Forelimb muscle (tissue), 1 donor: ENCODE measurements at regions not wholly inside any gene's neighbourhood (a gene's known extent, or its start where the extent isn't known, plus 50 kb on each side); places are given as distances from the start of the nearest gene placed in this dataset.
"Not testable (repeated sequence)": the region's sequence is repeated elsewhere in the genome, so short reads cannot be mapped to it uniquely, and the experiment has no call there.

ENCODE experiments used
- DNase-seq: peaks from one replicate; pipeline ENCODE4 v3.0.0-alpha.2; 2013; ENCODE audit warnings: low read depth

DNA sequence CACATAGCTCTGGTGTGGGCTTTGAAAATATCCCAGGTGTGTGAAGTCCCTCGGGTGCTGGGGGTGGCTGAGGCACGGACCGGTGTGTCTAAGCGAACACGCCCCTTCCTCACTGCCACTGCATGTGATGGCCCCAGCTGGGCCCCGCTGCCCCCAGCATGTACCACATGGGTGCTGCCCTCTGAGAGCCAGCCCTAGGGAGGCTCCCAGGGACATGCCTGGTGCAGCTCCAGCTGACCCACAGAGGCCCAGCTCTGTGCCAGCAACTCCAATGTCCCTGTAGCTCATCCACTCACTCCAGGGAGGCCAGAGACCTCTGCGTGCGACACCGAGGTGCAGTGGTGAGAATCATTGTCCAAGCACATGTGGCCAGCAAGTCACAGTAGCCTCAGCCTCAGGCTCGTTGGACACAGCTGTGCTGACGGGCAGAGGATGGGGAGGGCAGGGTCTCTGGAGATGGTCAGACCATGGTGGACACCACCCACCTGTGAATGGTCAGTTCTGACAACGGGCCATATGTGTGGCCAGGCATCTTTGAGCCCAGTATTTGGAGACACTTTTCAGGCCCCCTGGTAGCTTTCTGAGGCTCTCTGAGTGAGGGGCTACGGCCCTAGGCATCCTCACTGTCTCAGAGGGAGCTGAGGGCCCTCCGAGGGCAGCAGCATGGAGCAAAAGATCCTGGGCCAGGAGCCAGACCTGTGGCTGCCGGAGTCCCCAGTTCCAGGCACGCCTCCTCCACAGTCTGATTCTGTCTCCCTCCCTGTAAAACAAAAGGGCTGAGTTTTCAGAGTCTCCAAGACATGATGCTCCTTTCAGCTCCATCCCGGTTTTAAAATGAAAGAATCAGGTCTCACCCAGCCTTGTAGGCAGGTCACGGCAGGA lies 220.7 kb downstream of the NDUFA10 start:
- no peak for DNase-seq

DNA sequence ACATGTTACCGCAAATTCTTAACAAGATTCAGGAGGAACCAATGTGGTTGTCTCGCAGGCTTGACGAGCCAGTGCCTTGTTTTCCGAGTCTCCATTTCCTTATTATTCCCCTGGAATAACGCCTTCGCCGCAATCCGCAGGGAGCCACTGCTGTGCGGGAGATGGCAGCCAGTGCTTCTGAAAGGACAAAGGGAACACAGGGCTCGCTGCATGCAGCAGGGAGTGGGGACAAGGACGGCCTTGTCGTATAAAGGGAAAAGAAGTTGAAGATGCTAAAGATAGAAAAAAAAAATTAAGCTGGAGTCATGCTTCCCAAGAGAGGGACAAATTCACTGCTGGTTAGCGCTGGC lies 221.4 kb downstream of the NDUFA10 start:
- no peak for DNase-seq

DNA sequence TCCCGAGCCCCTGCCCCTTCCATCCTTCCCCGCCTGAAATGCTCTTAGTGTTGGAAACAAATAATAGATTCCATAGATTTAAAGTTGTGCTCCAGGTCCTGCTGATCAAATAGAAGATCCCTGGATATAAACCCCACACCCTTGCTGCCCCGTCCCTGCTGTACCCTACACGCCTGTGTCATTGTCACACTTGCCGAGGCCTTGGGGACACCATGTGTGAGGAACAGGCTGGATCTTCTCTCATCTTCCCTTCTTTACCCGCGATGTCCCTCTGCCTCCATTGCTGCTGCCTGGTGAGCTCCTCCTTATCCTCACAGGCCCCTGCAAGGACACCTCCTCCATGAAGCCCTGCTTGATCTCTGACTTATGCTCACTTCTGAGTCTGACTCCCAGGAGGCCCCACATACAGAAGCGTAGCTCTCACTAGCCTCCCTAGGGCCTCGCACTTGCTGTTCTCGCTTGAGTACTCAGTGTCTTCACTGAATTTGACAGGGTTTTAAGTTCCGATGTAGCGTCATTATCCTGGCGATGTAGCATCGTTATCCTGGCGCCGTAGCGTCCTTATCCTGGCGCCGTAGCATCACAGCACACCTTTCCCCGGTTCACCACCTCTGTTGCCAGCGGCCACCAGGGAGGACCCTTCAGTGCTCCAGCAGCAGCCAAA lies 221.9 kb downstream of the NDUFA10 start:
- no peak for DNase-seq

DNA sequence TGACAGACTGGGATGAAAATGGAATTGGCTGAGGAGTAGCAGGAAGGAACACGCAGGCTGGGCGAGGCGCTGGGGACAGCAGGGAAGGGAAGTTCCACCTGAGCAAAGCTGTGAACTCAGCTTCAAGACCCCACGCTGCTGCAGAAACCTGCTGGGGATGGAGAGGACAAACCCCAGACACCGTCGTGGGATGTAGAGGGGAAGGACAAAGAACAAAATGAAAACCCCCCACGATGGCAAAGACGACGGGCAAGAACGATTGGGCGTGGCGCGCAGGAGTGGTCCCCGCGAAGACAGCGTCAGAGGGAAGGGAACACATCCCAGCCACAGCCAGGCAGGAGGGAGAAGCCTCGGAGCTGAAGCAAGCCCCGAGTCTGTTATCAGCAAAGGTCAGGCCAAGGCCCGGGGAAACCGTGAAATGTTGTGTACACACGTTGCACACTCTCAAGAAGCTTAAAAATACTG lies 222.9 kb downstream of the NDUFA10 start:
- no peak for DNase-seq

DNA sequence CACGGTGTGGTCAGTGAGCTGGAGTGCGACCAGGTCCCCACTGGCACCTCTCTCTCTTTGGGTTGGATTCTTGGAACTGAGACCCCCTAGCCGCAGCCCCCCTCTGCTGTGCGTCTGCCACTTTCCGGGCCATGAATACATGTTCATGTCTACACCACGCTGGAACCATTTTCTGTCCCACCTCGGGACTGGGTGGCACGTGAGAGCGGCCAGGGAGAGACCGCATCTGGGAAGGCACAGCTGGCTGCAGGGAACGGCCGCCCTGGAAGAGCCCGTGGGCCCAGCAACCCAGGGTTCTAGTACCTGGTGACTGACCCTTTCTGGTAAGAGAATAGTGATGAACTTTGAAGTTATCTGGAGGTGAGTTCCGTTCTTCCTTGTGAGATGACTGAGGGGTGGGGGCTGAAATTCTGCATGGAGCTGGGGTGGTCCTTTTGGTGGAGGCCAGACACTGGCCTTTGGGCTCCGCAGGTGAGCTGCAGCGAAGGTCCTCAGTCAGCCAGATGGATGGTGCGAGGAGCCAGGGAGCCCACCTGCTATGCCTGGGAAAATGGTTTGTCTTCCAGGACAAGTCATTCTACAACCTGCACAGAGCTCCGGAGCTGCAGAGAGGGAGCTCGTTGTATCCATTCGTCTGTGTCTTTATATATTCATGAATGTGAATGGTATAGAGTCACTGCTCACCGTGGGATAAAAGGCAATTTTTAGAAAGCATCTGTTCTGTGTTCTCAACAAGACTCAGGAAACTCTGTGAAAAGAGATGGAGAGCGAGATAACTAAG lies 223.5 kb downstream of the NDUFA10 start:
- no peak for DNase-seq

DNA sequence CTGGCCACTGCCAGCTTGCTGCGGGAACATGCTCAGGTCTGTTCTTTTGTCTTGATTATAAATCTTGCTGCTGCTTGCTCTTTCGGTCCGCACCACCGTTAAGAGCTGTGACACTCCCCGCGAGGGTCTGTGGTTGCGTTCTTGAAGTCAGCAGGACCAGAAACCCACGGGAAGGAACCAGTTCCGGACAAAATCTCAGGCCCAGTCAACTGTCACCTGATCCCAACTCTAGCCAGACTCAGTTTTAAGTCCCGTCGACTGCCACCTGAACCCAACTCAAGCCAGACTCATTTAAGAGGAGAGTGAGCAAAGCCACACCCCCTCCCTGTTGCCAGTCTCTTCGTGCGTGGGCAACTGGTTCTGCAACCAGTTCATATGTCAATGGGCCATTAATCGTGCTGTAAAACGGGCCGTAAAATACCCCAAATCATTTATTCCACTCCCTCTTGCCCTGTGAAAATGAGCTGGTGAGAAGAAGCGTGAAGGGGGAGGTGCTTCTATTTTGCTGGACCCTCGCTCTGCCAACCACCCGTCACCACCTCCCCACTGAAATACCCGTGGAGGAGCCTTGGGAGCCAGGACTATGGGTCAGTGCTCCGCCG lies 224.3 kb downstream of the NDUFA10 start:
- no peak for DNase-seq

DNA sequence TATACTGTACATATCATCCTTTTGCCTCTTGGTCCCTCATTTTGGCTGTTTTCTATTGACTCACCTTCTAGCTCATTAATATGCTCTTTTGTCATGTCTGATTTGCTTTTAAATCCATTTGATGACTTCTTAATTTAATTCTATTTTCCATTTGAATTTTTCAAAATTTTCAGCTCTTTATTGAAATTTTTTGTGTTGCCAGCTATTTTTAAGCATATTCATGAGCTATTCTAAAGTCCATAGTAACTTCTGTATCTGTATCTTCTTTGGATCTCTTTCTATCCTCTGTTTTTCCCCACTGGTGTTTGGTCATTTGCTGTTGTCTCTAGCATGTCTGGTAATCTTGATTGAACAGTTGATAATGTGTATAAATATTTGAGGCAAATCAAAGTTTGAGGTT lies 227.8 kb downstream of the NDUFA10 start:
- DNase-seq = no peak

DNA sequence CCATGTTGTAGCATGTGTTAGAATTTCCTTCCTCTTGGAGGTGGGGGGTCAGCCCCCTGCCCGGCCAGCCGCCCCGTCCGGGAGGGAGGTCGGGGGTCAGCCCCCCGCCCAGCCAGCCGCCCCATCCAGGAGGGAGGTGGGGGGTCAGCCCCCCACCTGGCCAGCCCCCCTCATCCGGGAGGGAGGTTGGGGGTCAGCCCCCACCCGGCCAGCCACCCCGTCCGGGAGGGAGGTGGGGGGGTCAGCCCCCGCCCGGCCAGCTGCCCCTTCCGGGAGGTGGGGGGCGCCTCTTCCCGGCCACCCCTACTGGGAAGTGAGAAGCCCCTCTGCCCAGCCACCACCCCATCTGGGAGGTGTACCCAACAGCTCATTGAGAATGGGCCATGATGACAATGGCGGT lies 229.4 kb downstream of the NDUFA10 start:
- not testable (repeated sequence) for DNase-seq

DNA sequence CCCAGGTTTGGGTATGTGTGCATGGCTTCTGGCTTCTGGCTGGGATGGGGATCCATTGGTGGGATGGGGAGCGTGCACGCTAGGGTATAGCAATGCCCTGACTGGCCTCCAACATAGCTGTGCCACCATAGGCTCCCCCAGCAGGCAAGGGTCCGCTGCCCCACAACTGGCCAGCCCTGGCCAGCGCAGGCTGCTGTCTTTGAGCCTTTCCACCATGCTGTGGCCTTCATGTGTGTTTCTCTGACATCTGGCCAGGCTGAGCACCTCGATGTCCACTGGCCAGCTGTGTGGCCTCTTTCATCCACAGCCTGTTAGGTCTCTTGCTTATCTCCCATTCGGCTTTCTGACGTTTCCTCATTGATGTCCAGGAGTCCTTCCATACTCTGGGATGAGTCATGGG lies 231.3 kb downstream of the NDUFA10 start:
- no peak for DNase-seq

DNA sequence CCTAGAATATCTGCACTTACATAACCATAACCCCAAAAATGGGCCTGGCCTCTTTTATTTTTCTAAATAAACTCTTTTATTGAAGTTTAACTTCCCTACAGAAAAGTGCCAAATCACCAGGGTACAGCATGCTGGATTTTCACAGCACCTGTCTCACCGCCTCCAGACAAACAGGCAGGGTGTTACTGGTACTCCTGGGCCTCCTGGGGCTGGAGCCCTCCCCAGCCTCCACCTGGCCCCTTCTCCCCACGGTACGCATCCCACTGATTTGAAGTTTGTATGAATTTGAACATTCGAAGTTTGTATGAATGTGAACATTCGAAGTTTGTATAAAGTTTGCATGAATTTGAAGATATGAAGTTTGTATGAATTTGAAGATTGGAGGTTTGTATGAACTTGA lies 232.1 kb downstream of the NDUFA10 start:
- no peak for DNase-seq

DNA sequence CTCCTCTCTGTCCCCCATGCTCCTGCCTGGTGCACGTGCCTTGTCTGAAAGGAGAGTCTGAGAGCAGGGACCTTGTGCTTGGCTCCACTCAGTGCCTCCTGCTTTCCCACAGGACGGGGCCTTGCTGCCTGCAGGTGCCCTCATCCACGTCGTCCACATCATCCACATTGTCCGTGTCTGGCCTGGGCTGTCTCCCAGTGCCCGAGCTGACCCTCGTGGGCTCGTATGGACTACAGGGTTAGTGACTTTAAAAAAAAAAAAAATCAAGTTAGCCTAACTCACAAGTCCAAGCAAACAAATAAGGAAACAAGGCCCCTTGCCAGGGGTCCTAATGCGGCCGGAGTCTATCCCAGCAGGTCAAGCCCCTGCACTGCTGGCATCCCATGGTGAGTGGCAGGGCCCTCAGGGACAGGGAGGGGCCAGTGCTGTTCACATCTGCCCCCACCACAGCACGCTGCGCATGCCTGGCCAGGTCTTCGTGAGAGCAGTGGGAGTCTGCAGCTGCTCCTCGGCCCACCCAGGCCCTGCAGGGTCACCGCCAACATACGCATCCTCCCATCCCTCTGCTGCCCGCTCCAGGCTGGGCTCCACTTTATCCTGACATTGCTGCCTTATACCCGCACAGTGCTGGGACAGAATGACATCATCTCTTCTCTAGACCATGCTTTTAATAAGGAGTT lies 232.6 kb downstream of the NDUFA10 start:
- DNase-seq = no peak

DNA sequence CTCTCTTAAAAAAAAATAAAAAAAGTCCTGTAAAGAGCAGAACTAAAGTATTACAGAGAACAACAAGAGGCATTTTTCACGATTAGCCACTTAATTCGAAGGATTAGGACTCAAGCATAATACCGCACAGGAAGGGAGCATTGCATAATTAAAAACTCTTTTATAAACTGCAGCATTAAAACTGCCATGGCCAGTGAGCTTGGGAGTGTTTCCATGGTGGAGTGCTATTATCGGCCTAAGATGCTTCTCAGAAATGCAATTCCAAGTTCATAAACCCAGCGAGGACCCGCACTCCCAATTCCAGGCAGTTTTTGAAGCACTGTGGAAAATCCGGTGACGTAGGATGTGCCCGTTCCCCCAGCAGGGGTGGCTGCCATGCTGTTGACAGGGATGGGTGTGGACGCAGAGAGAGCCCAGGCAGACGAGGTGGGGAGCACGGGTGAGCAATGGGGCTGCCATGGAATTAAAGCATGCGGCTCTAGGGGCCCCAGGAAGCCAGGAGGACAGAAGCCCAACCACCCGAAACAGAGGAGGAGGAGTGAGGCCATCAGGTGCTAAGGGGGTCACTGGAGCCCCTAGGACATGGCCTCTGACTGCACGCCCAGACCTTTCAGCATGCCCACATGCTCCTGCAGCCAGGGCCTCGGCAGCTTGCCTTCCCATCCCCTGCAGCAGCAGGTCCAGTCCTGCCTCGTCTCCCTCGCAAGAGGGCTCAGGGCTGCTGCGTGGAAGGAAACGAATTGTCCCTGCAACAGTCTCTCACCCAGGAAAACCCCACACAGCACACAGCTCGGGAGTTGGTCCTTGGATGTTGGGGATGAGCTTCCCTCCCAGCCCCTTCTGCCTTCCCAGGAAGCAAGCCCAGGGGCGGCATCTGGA lies 233.4 kb downstream of the NDUFA10 start:
- DNase-seq = no peak

DNA sequence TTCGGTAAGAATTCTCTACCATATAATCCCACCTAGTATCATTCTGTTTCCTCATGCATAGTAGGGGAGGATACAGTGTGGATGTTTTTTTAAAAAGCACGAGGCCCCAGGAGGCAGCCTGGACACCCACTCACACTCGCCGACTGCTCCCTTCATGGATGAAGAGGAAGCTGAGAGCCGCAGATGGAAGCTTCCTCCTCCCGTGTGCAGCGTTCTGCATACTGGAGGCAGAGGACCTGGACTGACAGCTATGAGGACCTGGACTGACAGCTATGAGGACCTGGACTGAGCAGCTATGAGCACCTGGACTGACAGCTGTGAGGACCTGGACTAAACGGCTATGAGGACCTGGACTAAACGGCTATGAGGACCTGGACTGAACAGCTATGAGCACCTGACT lies 234.4 kb downstream of the NDUFA10 start:
- no peak for DNase-seq

DNA sequence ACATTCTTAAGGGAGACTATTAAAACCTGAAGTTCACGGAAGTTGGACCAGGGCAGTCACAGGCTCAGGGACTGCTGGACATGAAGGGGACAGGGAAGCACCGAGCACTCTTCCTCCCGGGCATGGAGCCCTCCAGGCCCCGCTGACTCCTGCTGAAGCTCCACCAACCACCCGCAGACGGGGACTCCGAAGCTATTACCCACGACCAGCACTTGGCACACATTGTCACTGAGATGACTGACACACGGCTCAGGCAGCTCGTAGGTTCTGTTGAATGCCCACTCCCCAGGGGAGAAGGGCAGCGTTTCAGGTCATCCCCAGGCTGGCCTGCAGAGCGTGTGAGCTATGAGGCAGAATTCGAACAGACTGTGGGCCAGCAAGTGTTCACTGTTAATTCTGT lies 234.8 kb downstream of the NDUFA10 start:
- DNase-seq = no peak

DNA sequence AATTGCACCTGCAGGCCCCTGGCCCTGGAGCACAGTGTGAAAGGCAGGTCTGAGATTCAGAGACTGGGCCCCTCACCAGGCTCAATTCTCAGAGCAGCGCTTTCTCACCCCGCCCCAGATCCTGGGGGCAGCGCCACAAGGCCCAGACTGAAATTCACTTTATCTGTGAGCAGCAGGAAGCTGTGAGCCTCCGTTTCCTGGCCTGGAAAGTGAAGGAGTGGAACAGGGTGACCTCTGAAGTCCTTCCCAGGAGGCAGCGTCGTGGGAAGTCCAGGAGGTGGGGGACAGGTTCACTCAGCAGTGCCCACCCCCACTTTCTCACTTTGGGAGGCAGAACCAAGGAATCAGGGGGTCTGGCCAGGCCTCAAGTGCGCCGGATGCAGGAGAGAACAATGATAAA lies 235.4 kb downstream of the NDUFA10 start:
- DNase-seq = no peak

DNA sequence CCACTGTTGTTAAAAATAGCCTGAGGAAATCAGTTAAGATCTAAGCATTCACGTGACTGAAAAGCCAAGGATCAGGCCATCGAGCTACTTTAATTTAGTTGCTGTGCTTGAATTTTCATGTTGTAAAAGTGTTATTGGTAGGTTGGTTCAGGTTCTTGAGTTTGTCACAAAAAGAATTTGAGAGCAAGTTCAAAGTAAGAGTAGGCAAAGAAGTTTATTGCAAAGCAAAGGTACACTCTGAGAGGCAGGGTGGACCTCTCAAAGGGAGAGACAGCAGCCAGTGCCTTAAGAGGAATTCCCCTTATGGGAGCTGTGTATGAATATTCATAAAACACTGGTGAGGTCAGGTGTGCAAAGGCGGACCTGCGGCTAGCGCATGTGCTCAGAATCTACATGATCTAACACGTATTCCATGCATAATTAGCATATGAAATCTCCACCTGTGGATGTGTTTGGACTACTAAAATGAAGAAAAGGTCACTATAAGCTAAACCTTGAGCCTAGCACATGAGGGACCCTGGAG lies 236.5 kb downstream of the NDUFA10 start:
- no peak for DNase-seq

DNA sequence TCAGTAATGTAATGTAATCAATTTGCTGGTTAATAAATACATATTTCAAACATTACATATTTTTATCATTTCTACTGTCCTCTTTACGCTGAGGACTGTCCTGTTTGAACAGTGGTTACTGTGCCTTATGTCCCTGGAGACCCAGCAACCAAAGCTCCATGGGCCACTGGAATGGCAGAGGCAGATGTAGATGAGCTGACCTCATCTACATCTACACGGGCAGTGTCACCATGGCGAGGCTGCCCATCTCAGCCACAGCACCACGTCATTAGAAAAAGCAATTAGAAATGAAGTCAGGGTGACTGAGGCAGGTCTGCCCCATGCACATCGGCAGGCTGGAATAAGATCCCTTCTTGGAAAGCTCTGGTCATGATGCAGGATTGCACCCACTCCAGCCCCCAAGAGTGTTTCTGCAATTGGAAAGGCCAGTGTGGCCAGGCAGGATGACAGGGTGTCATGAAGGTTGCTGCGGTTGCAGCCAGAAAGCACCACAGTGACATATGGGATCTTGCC lies 237.5 kb downstream of the NDUFA10 start:
- DNase-seq = no peak

DNA sequence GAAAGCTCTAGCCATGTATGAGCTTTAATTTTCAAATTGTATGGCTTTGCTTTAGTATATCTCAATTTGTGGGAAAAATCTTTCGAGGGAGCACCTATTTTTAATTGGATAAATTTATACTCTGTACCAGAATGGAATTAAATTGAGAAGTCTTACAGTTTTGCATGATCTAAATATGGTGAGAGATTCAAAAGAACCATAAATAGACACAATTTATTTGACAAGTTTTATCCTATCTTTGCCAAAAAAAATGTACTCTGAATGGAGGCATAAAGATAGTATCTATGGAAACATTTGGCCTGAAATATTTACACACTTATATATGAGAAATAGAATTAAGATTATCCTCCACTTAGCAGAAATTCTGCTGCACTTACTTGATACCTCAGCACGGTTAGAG lies 238.4 kb downstream of the NDUFA10 start:
- no peak for DNase-seq

DNA sequence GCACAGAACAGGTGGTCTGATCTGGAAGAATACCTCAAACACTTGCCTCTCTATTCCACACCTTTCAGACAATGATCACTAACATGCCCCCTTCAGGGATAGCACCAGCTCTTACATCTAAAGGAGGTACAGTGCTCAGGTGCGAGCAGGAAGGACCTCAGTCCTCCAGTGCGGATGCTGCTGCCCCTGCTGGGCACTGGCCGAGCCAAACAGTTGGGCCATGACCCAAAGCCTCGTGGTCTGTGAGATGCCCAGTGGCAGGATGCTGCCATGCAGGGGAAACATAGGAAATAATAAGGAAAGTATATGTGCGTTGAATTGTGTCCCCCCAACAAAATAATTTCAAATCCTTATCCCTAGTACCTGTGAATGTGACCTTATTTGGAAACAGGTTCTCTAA lies 243.7 kb downstream of the NDUFA10 start:
- DNase-seq = no peak
